HepG2 (cell line): ENCODE measurements at regions not wholly inside any gene's neighbourhood (a gene's known extent, or its start where the extent isn't known, plus 50 kb on each side); places are given as distances from the start of the nearest gene placed in this dataset.

Experiments used
- ATAC-seq: fragments of 200-7000 bp; cut with Tn5 transposase; 3 replicates; pipeline ENCODE4 v1.9.1; 2020; ENCODE audit warnings: mild to moderate bottlenecking, moderate library complexity
- BruUV-seq: library from RNA; stranded (reverse); fragments of 400-500 nt; replicated peaks from 2 replicates; lab custom pipeline; 2021; lab: Mats Ljungman, UMichigan
- CTCF ChIA-PET: fragments of 300-600 bp; formaldehyde crosslinking; extraction: SDS; loops from one replicate; lab custom pipeline; 2021; ENCODE audit warnings: low total read pairs, inconsistent platforms, low intra/inter-chr PET ratio; lab: Yijun Ruan, JAX
- POLR2A ChIA-PET: fragments of 350-600 bp; sonication (Branson Sonifier 250); formaldehyde crosslinking; loops from one replicate; lab custom pipeline; 2020; ENCODE audit warnings: antibody characterized with exemption, inconsistent platforms; lab: Yijun Ruan, JAX
- DNase-seq: peaks from one replicate; pipeline ENCODE4 v3.0.0-alpha.2; 2015; ENCODE audit warnings: low spot score
- FAIRE-seq: peaks from 3 replicates; lab custom pipeline; 2011; peaks lifted over from hg19 to GRCh38; lab: Jason Lieb, UNC
- H2AFZ ChIP-seq: one replicate; pipeline ENCODE4 v1.6.1; 2011; ENCODE audit warnings: low read length, inconsistent platforms
- H3K27ac ChIP-seq: fragments of 300-600 bp; 3 replicates; pipeline ENCODE4 v1.8.0; 2011; ENCODE audit warnings: mixed run types, mild to moderate bottlenecking, mixed read lengths, low read length, inconsistent platforms; ENCODE audit not compliant: insufficient read depth; ENCODE audit errors: extremely low read length
- H3K27me3 ChIP-seq, 2 experiments: fragments of 200-600 bp in 1 of 2; 2 replicates in 1 of 2; 3 replicates in 1 of 2; pipeline versions ENCODE4 v1.6.0 to v1.8.0; 2011; ENCODE audit warnings: low read length in 2 of 2, mild to moderate bottlenecking in 2 of 2, moderate library complexity in 2 of 2, inconsistent platforms in 1 of 2; ENCODE audit not compliant: insufficient read depth in 2 of 2, control insufficient read depth in 1 of 2
- H3K36me3 ChIP-seq, 2 experiments: fragments of 200-600 bp in 1 of 2; replicated peaks in 1 of 2; 2 replicates in 1 of 2; 3 replicates in 1 of 2; pipeline versions ENCODE4 v1.5.1 to v1.8.0; 2011; ENCODE audit warnings: low read length in 2 of 2, inconsistent platforms in 1 of 2; ENCODE audit not compliant: insufficient read depth in 2 of 2, control insufficient read depth in 1 of 2
- H3K4me1 ChIP-seq: 2 replicates; pipeline ENCODE4 v1.5.1; 2012; ENCODE audit warnings: low read length, inconsistent platforms; ENCODE audit not compliant: insufficient read depth
- H3K4me2 ChIP-seq: 2 replicates; pipeline ENCODE4 v1.6.0; 2011; ENCODE audit warnings: low read depth, low read length, inconsistent platforms
- H3K4me3 ChIP-seq, 3 experiments: fragments of 200-600 bp in 1 of 3; sonication (generic), shearing (Covaris generic) in 1 of 3; replicated peaks in 1 of 3; 2 replicates each; pipeline ENCODE4 v1.5.1; 2011 to 2016; ENCODE audit warnings: low read length in 3 of 3, inconsistent platforms in 2 of 3, low read depth in 2 of 3, mild to moderate bottlenecking in 2 of 3, control low read depth in 1 of 3, mixed read lengths in 1 of 3; ENCODE audit not compliant: insufficient read depth in 1 of 3
- H3K79me2 ChIP-seq: one replicate; pipeline ENCODE4 v1.6.1; 2011; ENCODE audit warnings: low read length, inconsistent platforms; ENCODE audit not compliant: insufficient read depth
- H3K9ac ChIP-seq: 2 replicates; pipeline ENCODE4 v1.6.0; 2011; ENCODE audit warnings: mild to moderate bottlenecking, low read depth, low read length, inconsistent platforms; ENCODE audit not compliant: insufficient read depth
- H3K9me3 ChIP-seq: 2 replicates; pipeline ENCODE4 v1.5.1; 2012; ENCODE audit warnings: mild to moderate bottlenecking, low read length
- H4K20me1 ChIP-seq: 2 replicates; pipeline ENCODE4 v1.6.0; 2011; ENCODE audit warnings: inconsistent platforms, mild to moderate bottlenecking, low read length, moderate library complexity; ENCODE audit not compliant: insufficient read depth
- CENPT ChIP-seq: sonication (generic); formaldehyde crosslinking; IDR thresholded peaks from 2 replicates; pipeline ENCODE4 v1.8.0; 2022; ENCODE audit warnings: low read depth, mild to moderate bottlenecking, moderate library complexity, missing genetic modification reagents
- CREBL2 ChIP-seq: sonication (generic); formaldehyde crosslinking; IDR thresholded peaks from 2 replicates; pipeline ENCODE4 v1.8.1; 2023; ENCODE audit warnings: missing genetic modification reagents, mild to moderate bottlenecking, borderline replicate concordance
- DR1 ChIP-seq: sonication (generic); formaldehyde crosslinking; IDR thresholded peaks from 2 replicates; pipeline ENCODE4 v1.8.0; 2021; ENCODE audit warnings: mild to moderate bottlenecking, missing genetic modification reagents, inconsistent platforms
- HDAC2 ChIP-seq: sonication (generic); formaldehyde crosslinking; IDR thresholded peaks from 2 replicates; pipeline ENCODE4 v1.4.0; 2020; ENCODE audit warnings: missing genetic modification reagents
- HIVEP1 ChIP-seq: sonication (generic); formaldehyde crosslinking; IDR thresholded peaks from 2 replicates; pipeline ENCODE4 v1.4.0; 2020; ENCODE audit warnings: mild to moderate bottlenecking, missing genetic modification reagents
- RNF219 ChIP-seq: sonication (generic); formaldehyde crosslinking; IDR thresholded peaks from 2 replicates; pipeline ENCODE4 v1.5.0; 2020; ENCODE audit warnings: mild to moderate bottlenecking, missing genetic modification reagents
- SOX5 ChIP-seq: IDR thresholded peaks from 2 replicates; pipeline ENCODE4 v1.6.1; 2016; ENCODE audit warnings: borderline replicate concordance
- SPEN ChIP-seq: sonication (generic); formaldehyde crosslinking; IDR thresholded peaks from 2 replicates; pipeline ENCODE4 v1.5.1; 2020; ENCODE audit warnings: low read depth, mild to moderate bottlenecking, missing genetic modification reagents
- SRSF1 ChIP-seq: fragments of 200-400 bp; formaldehyde crosslinking; optimal IDR thresholded peaks from 2 replicates; pipeline ENCODE3; 2017; ENCODE audit warnings: mild to moderate bottlenecking, low read depth, low read length, moderate library complexity
- ZFP36L2 ChIP-seq: sonication (generic); formaldehyde crosslinking; IDR thresholded peaks from 2 replicates; pipeline ENCODE4 v1.4.0; 2020; ENCODE audit warnings: missing genetic modification reagents
- ZNF10 ChIP-seq: sonication (generic); formaldehyde crosslinking; IDR thresholded peaks from 2 replicates; pipeline ENCODE4 v1.4.0; 2020; ENCODE audit warnings: mild to moderate bottlenecking, low read depth, missing genetic modification reagents, borderline replicate concordance
- ZNF12 ChIP-seq: sonication (generic); formaldehyde crosslinking; IDR thresholded peaks from 2 replicates; pipeline ENCODE4 v1.5.0; 2020; ENCODE audit warnings: missing genetic modification reagents
- ZNF549 ChIP-seq: sonication (generic); formaldehyde crosslinking; IDR thresholded peaks from 2 replicates; pipeline ENCODE4 v1.5.0; 2020; ENCODE audit warnings: missing genetic modification reagents
- ZNF7 ChIP-seq: IDR thresholded peaks from 2 replicates; pipeline ENCODE4 v1.6.1; 2016; ENCODE audit warnings: missing biosample characterization, missing genetic modification reagents
- ZNF704 ChIP-seq: sonication (generic); formaldehyde crosslinking; IDR thresholded peaks from 2 replicates; pipeline ENCODE4 v1.8.1; 2023; ENCODE audit warnings: mild to moderate bottlenecking, inconsistent platforms, moderate library complexity, missing genetic modification reagents, borderline replicate concordance
- ZSCAN9 ChIP-seq: IDR thresholded peaks from 2 replicates; pipeline ENCODE4 v1.6.1; 2016; ENCODE audit warnings: borderline replicate concordance
- WGBS: methylation state at CpG from one replicate; pipeline ENCODE4 v1.1.6; 2017; ENCODE audit warnings: low lambda C conversion rate; 5-methylcytosine and 5-hydroxymethylcytosine counted together
- in situ Hi-C: cut with HindIII; loops from 2 replicates; pipeline ENCODE4 v1.10.0; 2017; ENCODE audit warnings: low pct_unique_long_range_greater_than_20kb; ENCODE audit not compliant: extremely low pct_ligation_motif_present
- intact Hi-C: fragments of 100-400 bp; cut with micrococcal nuclease; formaldehyde crosslinking; loops from one replicate; pipeline ENCODE4 v1.10.0; 2022; ENCODE audit not compliant: unreplicated experiment

DNA sequence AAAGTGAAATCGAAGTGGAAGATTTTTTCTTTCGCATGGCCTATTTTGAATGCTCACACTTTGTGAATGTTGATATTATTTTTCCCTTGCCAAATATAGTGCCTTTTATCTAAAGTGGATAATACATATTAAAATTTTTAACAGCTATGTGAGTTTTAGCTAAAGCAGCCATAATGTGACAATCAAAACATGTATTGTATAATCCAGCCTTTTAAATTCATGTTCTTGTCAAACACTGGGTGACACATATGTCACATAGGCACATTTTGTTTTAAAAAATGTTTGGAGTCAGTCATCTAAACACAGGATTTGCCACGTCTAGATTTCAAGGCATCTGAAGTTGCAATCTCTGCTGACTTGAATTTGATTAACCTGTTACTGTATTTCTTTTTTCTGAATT is 1256.6 kb downstream of the SLITRK1 start:
- no peak overlapping the region for H3K27ac ChIP-seq
- no peak for FAIRE-seq

DNA sequence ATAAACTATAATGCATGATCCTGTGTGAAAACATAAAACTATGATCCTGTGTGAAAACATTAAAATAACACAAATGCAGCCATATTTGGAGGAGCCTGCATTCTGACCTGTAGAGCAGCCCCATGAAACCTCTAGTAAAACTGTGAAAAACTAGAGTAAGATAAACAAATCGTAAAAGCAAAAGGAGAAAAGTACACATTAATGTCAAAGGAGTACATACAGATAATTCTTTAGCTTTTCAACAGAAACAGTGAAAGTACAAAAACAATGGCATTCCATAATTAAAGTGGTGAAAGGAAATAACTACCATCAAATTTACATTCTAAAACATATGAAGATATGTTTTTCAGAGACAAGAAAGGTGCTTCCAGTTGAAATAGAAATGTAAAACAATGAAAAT is 1267.2 kb downstream of the SLITRK1 start:
- no peaks in the 10 kb centered on the region for H3K4me1 ChIP-seq
- TF ChIP-seq ZNF549 (CRISPR knock-in tag) (no peak), HDAC2 (CRISPR knock-in tag) (no peak), SOX5 (CRISPR knock-in tag) (no peak), ZNF704 (CRISPR knock-in tag) (no peak), ZSCAN9 (CRISPR knock-in tag) (no peak), DR1 (CRISPR knock-in tag) (no peak), ZNF7 (CRISPR knock-in tag) (no peak), SRSF1 (no peak), RNF219 (CRISPR knock-in tag) (no peak), ZFP36L2 (no peak), SPEN (CRISPR knock-in tag) (no peak), CREBL2 (CRISPR knock-in tag) (no peak)
- no peak overlapping the region for H2AFZ ChIP-seq
- ChIA-PET CTCF (no interaction called here), POLR2A (no interaction called here)
- ATAC-seq = no peak
- in situ Hi-C loops (no loop called here), intact Hi-C loops (no loop called here)
- H3K9me3 ChIP-seq = peaks cover 9% of the 10 kb centered on the region; the same call in 1 of the 2 replicates
- no peaks in the 10 kb centered on the region for H4K20me1 ChIP-seq
- no TSS peak for BruUV-seq
- H3K27me3 ChIP-seq = no peaks in the 10 kb centered on the region
- no peaks in the 10 kb centered on the region for H3K79me2 ChIP-seq
- no peak overlapping the region for H3K4me3 ChIP-seq
- no peak for DNase-seq
- no peak overlapping the region for H3K9ac ChIP-seq
- H3K4me2 ChIP-seq = no peak overlapping the region
- FAIRE-seq = no peak
- no peaks in the 10 kb centered on the region for H3K36me3 ChIP-seq
- H3K27ac ChIP-seq = no peak overlapping the region
- WGBS = 0% methylated on average over 1 of the region's 1 CpG

More for the DNA sequence above, 1256.6 kb downstream of the SLITRK1 start:
- BruUV-seq = no TSS peak
- H3K4me2 ChIP-seq = no peak overlapping the region
- no peaks in the 10 kb centered on the region for H3K36me3 ChIP-seq
- CTCF ChIA-PET = no interaction called here
- no peaks in the 10 kb centered on the region for H3K4me1 ChIP-seq
- no peaks in the 10 kb centered on the region for H4K20me1 ChIP-seq
- peaks cover 7% of the 10 kb centered on the region for H3K9me3 ChIP-seq
- DNase-seq = no peak
- no peak overlapping the region for H2AFZ ChIP-seq
- no peaks in the 10 kb centered on the region for H3K79me2 ChIP-seq
- H3K4me3 ChIP-seq = no peak overlapping the region
- no peak overlapping the region for H3K9ac ChIP-seq
- ATAC-seq = no peak
- in situ Hi-C loops (no loop called here), intact Hi-C loops (no loop called here)
- no peak for TF ChIP-seq ZNF12 (CRISPR knock-in tag)
- no peak for TF ChIP-seq HIVEP1 (CRISPR knock-in tag)
- TF ChIP-seq ZNF10 (CRISPR knock-in tag) = no peak
- no peak for TF ChIP-seq CENPT (CRISPR knock-in tag)
- TF ChIP-seq, all 625 proteins: peak for 0
- POLR2A ChIA-PET = no interaction called here
- WGBS = 6% methylated on average over 3 of the region's 3 CpGs
- no peaks in the 10 kb centered on the region for H3K27me3 ChIP-seq
